ENCODE measurements at regions not wholly inside any gene's neighbourhood (a gene's known extent, or its start where the extent isn't known, plus 50 kb on each side); places are given as distances from the start of the nearest gene placed in this dataset.

- intact Hi-C loops (cut with micrococcal nuclease) = no loop called here
- BruUV-seq (replicated peaks) = no TSS peak
- CTCF ChIA-PET = interaction anchor here (0.6 to 1.1 kb wide), 2 partner anchors 9 to 369 kb away, joined by 4 read pairs; no protein-coding TSS in a partner anchor
- H3K27me3 Mint-ChIP-seq (ENCODE audit: insufficient read depth, unreplicated experiment) = no peaks in the 10 kb centered on the region
- H3K4me1 Mint-ChIP-seq (ENCODE audit: insufficient read depth, unreplicated experiment) = no peaks in the 10 kb centered on the region
- no peaks in the 10 kb centered on the region for H3K36me3 Mint-ChIP-seq (ENCODE audit: insufficient read depth, unreplicated experiment)
- POLR2A ChIA-PET = no interaction called here
- DNase-seq (ENCODE audit: unreplicated experiment) = no peak
- no peak overlapping the region for H3K27ac Mint-ChIP-seq (ENCODE audit: low read depth, unreplicated experiment)
- no peaks in the 10 kb centered on the region for H3K9me3 Mint-ChIP-seq (ENCODE audit: unreplicated experiment)
- H3K4me3 Mint-ChIP-seq (ENCODE audit: unreplicated experiment) = no peak overlapping the region
- TF ChIP-seq, protein P1, sequence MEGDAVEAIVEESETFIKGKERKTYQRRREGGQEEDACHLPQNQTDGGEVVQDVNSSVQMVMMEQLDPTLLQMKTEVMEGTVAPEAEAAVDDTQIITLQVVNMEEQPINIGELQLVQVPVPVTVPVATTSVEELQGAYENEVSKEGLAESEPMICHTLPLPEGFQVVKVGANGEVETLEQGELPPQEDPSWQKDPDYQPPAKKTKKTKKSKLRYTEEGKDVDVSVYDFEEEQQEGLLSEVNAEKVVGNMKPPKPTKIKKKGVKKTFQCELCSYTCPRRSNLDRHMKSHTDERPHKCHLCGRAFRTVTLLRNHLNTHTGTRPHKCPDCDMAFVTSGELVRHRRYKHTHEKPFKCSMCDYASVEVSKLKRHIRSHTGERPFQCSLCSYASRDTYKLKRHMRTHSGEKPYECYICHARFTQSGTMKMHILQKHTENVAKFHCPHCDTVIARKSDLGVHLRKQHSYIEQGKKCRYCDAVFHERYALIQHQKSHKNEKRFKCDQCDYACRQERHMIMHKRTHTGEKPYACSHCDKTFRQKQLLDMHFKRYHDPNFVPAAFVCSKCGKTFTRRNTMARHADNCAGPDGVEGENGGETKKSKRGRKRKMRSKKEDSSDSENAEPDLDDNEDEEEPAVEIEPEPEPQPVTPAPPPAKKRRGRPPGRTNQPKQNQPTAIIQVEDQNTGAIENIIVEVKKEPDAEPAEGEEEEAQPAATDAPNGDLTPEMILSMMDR (IDR thresholded peaks at IDR 0.05; ENCODE audit: unreplicated experiment) = no peak
These were observed 249.4 kb upstream of the USP24 start for GRCh38 chr1:55464550-55464949.

DNA sequence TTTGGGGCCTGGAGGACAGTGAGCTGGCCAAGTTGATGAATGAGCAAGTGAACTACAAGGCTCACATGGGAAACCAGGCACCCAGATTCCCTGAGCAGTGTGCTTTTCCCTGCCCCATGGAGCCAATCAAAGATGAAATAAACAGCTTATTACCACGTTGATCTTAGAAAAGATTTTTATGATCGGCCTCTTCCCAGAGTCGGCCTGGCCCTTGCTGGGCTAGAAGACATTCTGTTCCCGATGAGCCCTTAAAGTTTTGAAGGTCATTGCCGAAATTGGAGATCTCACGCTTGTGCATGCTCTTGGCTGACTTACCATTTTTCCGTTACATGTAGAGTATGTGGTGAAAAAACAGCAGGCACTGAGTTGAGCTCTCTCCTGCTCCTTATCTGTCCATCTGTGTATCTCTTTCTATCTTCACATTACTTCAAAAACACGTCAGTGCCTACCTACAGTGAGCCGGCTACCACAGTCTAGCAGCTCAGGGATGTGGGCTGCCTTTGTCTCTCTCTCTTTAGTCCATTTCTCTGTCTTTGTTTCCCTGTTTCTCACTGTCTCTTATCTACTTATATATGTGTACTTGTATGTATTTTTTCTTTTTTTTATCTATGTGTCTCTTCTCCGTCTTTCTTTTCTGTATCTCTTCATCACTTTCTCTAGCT, 248.8 kb upstream of the USP24 start:
- POLR2A ChIA-PET = no interaction called here

DNA sequence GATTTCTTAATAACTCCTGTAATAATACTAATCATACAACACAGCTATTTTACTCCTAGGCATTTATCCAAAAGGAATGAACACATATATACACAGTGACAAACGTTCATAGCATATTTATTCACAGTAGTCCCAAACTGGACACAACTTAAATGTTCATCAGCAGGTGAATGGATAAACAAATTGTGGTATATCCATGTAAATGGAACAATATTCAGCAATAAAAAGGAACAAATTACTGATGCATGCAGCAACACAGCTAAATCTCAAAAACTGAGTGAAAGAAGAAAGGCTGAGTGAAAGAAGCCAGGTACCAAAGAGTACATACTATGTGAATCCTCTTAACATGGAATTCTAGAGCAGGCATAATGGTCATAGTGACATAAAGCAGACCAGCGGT, 242.7 kb upstream of the USP24 start:
- H3K36me3 Mint-ChIP-seq (ENCODE audit: insufficient read depth, unreplicated experiment) = no peaks in the 10 kb centered on the region
- intact Hi-C loops (cut with micrococcal nuclease) = no loop called here
- TF ChIP-seq, protein P1 (IDR thresholded peaks at IDR 0.05; ENCODE audit: unreplicated experiment) = no peak
- CTCF ChIA-PET = no interaction called here
- H3K27ac Mint-ChIP-seq (ENCODE audit: low read depth, unreplicated experiment) = no peak overlapping the region
- no peak overlapping the region for H3K4me3 Mint-ChIP-seq (ENCODE audit: unreplicated experiment)
- no TSS peak for BruUV-seq (replicated peaks)
- no peaks in the 10 kb centered on the region for H3K27me3 Mint-ChIP-seq (ENCODE audit: insufficient read depth, unreplicated experiment)
- POLR2A ChIA-PET = interaction anchor here (0.6 kb wide), 1 partner anchor 1127 kb away, joined by 3 read pairs; no protein-coding TSS in a partner anchor
- peaks cover 7% of the 10 kb centered on the region for H3K9me3 Mint-ChIP-seq (ENCODE audit: unreplicated experiment)
- no peaks in the 10 kb centered on the region for H3K4me1 Mint-ChIP-seq (ENCODE audit: insufficient read depth, unreplicated experiment)
- DNase-seq (ENCODE audit: unreplicated experiment) = no peak

More for the DNA sequence above, 248.8 kb upstream of the USP24 start:
- no TSS peak for BruUV-seq (replicated peaks)
- H3K4me1 Mint-ChIP-seq (ENCODE audit: insufficient read depth, unreplicated experiment) = no peaks in the 10 kb centered on the region
- H3K4me3 Mint-ChIP-seq (ENCODE audit: unreplicated experiment) = no peak overlapping the region
- no peak overlapping the region for H3K27ac Mint-ChIP-seq (ENCODE audit: low read depth, unreplicated experiment)
- TF ChIP-seq, protein P1 (IDR thresholded peaks at IDR 0.05; ENCODE audit: unreplicated experiment) = no peak
- intact Hi-C loops (cut with micrococcal nuclease) = no loop called here
- no peak for DNase-seq (ENCODE audit: unreplicated experiment)
- H3K9me3 Mint-ChIP-seq (ENCODE audit: unreplicated experiment) = no peaks in the 10 kb centered on the region
- no peaks in the 10 kb centered on the region for H3K36me3 Mint-ChIP-seq (ENCODE audit: insufficient read depth, unreplicated experiment)
- CTCF ChIA-PET = interaction anchor here (0.6 to 1.1 kb wide), 2 partner anchors 10 to 1144 kb away, joined by 3 to 4 read pairs; no protein-coding TSS in a partner anchor
- H3K27me3 Mint-ChIP-seq (ENCODE audit: insufficient read depth, unreplicated experiment) = no peaks in the 10 kb centered on the region

- TF ChIP-seq, protein P1 (IDR thresholded peaks at IDR 0.05; ENCODE audit: unreplicated experiment) = no peak
- DNase-seq (ENCODE audit: unreplicated experiment) = no peak
- Mint-ChIP-seq H3K27me3 (ENCODE audit: insufficient read depth, unreplicated experiment) (no peaks in the 10 kb centered on the region), H3K9me3 (ENCODE audit: unreplicated experiment) (peaks cover 7% of the 10 kb centered on the region), H3K4me1 (ENCODE audit: insufficient read depth, unreplicated experiment) (no peaks in the 10 kb centered on the region), H3K36me3 (ENCODE audit: insufficient read depth, unreplicated experiment) (no peaks in the 10 kb centered on the region), H3K27ac (ENCODE audit: low read depth, unreplicated experiment) (no peak overlapping the region), H3K4me3 (ENCODE audit: unreplicated experiment) (no peak overlapping the region)
- ChIA-PET CTCF (interaction anchor here (1.1 kb wide), 1 partner anchor 180 kb away, joined by 4 read pairs; no protein-coding TSS in a partner anchor), POLR2A (no interaction called here)
- BruUV-seq (replicated peaks) = no TSS peak
- intact Hi-C loops (cut with micrococcal nuclease) = no loop called here
These were observed 241.8 kb upstream of the USP24 start for GRCh38 chr1:55456971-55457370.

Data from MCF 10A (cell line).